ENCODE measurements at regions not wholly inside any gene's neighbourhood (a gene's known extent, or its start where the extent isn't known, plus 50 kb on each side); places are given as distances from the start of the nearest gene placed in this dataset.

DNA sequence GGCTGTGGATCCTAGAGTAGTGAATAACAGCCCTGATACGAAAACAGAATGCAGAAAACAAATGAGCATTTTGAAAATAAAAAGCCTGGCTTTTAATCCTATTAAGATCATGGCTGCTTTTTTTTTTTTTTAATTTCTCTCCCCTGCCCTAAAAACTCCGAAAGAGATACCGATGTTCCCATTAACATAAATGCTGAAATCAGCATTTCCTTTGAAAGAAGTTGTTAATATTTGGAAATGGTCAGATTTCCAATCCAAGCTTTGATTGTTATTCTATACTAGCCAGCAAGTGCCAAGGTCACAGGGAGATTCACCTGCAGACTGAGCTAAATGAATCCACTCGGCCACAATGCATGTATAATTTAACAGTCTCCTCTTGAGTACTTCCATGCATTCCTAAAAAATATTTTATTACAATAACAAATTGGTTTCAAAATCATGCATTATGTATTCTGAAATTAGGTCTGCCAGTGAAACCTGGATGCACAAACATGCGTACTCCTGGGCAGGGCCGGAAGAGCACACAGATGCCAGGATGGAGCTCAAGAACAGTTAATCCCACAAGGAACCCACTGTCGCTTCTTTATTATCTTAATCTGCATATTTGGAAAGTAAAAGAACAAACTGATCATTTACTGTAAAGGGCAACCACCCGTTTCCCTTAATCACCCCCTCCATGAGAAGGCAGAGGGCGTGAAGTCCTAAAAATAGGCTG lies 521.5 kb upstream of the ZFHX3 start:
- H2AFZ ChIP-seq: no peak overlapping the region
- Mint-ChIP-seq H3K27ac (no peak overlapping the region), H3K4me3 (no peak overlapping the region), H3K9me3 (no peaks in the 10 kb centered on the region; the same call in 2 of the 3 replicates), H3K27me3 (ENCODE audit: insufficient read depth, low read depth, poor library complexity) (peaks cover 1% of the 10 kb centered on the region), H3K36me3 (ENCODE audit: low read depth) (no peaks in the 10 kb centered on the region), H3K4me1 (peaks cover 39% of the 10 kb centered on the region)
- no peaks in the 10 kb centered on the region for H3K36me3 ChIP-seq (ENCODE audit: insufficient read depth)
- peaks cover 36% of the 10 kb centered on the region for H3K4me1 ChIP-seq (ENCODE audit: insufficient read depth)
- no peak overlapping the region for H3K4me2 ChIP-seq
- no peaks in the 10 kb centered on the region for H3K79me2 ChIP-seq (replicated peaks; ENCODE audit: insufficient read depth)
- DNase-seq (ENCODE audit: low spot score) (no peak), ATAC-seq (no peak)
- no peak overlapping the region for H3K27ac ChIP-seq (ENCODE audit: low read depth)
- TF ChIP-seq, protein P1, sequence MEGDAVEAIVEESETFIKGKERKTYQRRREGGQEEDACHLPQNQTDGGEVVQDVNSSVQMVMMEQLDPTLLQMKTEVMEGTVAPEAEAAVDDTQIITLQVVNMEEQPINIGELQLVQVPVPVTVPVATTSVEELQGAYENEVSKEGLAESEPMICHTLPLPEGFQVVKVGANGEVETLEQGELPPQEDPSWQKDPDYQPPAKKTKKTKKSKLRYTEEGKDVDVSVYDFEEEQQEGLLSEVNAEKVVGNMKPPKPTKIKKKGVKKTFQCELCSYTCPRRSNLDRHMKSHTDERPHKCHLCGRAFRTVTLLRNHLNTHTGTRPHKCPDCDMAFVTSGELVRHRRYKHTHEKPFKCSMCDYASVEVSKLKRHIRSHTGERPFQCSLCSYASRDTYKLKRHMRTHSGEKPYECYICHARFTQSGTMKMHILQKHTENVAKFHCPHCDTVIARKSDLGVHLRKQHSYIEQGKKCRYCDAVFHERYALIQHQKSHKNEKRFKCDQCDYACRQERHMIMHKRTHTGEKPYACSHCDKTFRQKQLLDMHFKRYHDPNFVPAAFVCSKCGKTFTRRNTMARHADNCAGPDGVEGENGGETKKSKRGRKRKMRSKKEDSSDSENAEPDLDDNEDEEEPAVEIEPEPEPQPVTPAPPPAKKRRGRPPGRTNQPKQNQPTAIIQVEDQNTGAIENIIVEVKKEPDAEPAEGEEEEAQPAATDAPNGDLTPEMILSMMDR (conservative IDR thresholded peaks at IDR 0.05; ENCODE audit: low read depth in 2 of 2): 0 out of 4 replicates have a peak, but pooled peaks of 1 of the 2 experiments have one; percentile 10
- TF ChIP-seq ZNF114 (CRISPR knock-in tag; IDR thresholded peaks at IDR 0.05): no peak
- no peak for TF ChIP-seq NANOG (IDR thresholded peaks at IDR 0.05; ENCODE audit: borderline replicate concordance)
- no peak for TF ChIP-seq POLR2AphosphoS5 (IDR thresholded peaks at IDR 0.05; ENCODE audit: low read depth)
- no peak for TF ChIP-seq ZNF331 (CRISPR knock-in tag; IDR thresholded peaks at IDR 0.05; ENCODE audit: low read depth)
- H3K4me3 ChIP-seq: no peak overlapping the region
- no peaks in the 10 kb centered on the region for H3K27me3 ChIP-seq (ENCODE audit: insufficient read depth)
- H3F3A ChIP-seq (replicated peaks; ENCODE audit: low read depth): 0 out of 2 replicates have a peak, but pooled peaks cover 3% of the 10 kb centered on the region
- H4K20me1 ChIP-seq (replicated peaks; ENCODE audit: insufficient read depth): no peaks in the 10 kb centered on the region
- 0 out of 2 replicates have a peak, but pooled peaks cover 7% of the 10 kb centered on the region for H3K9me2 ChIP-seq (ENCODE audit: insufficient read depth)

DNA sequence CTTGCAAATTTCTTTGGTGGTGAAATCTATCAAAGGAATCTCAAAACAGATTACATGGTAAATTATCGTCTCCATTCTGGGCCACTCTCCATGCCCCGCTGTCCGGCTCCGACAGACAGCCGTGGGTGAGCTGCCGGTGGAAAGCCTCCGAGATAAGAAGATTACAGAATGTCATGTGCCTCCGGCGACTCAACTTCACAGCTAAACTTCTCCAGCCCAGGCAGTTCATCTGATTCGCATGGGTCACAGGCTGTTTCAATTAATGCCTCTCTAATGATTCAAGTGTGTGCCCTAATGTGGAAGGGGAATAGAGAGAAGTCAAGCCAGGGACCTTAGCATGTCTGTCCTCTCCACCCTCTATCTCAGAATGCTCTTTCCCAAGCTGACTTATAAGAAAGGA lies 520.8 kb upstream of the ZFHX3 start:
- no peaks in the 10 kb centered on the region for H3K36me3 Mint-ChIP-seq (ENCODE audit: low read depth)
- H3K4me3 ChIP-seq: no peak overlapping the region
- H3K36me3 ChIP-seq (ENCODE audit: insufficient read depth): no peaks in the 10 kb centered on the region
- H3K4me1 ChIP-seq (ENCODE audit: insufficient read depth): peaks cover 36% of the 10 kb centered on the region
- no peaks in the 10 kb centered on the region for H3K79me2 ChIP-seq (replicated peaks; ENCODE audit: insufficient read depth)
- DNase-seq (ENCODE audit: low spot score): no peak
- H3K27me3 ChIP-seq (ENCODE audit: insufficient read depth): no peaks in the 10 kb centered on the region
- H3K9me3 Mint-ChIP-seq: no peaks in the 10 kb centered on the region; the same call in 2 of the 3 replicates
- TF ChIP-seq CREB1 (CRISPR knock-in tag; IDR thresholded peaks at IDR 0.05; ENCODE audit: low read depth) (no peak), ZNF114 (CRISPR knock-in tag; IDR thresholded peaks at IDR 0.05) (no peak), EZH2 (IDR thresholded peaks at IDR 0.05; ENCODE audit: low read depth, unreplicated experiment) (no peak), EZH2phosphoT487 (IDR thresholded peaks at IDR 0.05; ENCODE audit: unreplicated experiment) (no peak), POLR2AphosphoS5 (IDR thresholded peaks at IDR 0.05; ENCODE audit: low read depth) (no peak), JUNB (IDR thresholded peaks at IDR 0.05; ENCODE audit: unreplicated experiment) (no peak)
- TF ChIP-seq, protein P2, sequence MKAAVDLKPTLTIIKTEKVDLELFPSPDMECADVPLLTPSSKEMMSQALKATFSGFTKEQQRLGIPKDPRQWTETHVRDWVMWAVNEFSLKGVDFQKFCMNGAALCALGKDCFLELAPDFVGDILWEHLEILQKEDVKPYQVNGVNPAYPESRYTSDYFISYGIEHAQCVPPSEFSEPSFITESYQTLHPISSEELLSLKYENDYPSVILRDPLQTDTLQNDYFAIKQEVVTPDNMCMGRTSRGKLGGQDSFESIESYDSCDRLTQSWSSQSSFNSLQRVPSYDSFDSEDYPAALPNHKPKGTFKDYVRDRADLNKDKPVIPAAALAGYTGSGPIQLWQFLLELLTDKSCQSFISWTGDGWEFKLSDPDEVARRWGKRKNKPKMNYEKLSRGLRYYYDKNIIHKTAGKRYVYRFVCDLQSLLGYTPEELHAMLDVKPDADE (IDR thresholded peaks at IDR 0.05): no peak
- 0 out of 2 replicates have a peak, but pooled peaks cover 5% of the 10 kb centered on the region for H3K9me2 ChIP-seq (ENCODE audit: insufficient read depth)
- H3K4me2 ChIP-seq: no peak overlapping the region
- ATAC-seq: no peak
- H3K4me3 Mint-ChIP-seq: no peak overlapping the region
- 0 out of 2 replicates have a peak, but pooled peaks cover 3% of the 10 kb centered on the region for H3F3A ChIP-seq (replicated peaks; ENCODE audit: low read depth)
- peaks cover 39% of the 10 kb centered on the region for H3K4me1 Mint-ChIP-seq
- no peak overlapping the region for H3K27ac ChIP-seq (ENCODE audit: low read depth)
- H3K27ac Mint-ChIP-seq: no peak overlapping the region
- peaks cover 1% of the 10 kb centered on the region for H3K27me3 Mint-ChIP-seq (ENCODE audit: insufficient read depth, low read depth, poor library complexity)
- H4K20me1 ChIP-seq (replicated peaks; ENCODE audit: insufficient read depth): no peaks in the 10 kb centered on the region
- peak overlapping the region; percentile 60; the same call in 1 of the 2 replicates for H2AFZ ChIP-seq
